Activated CD4-positive, alpha-beta T cell treated with anti-CD3 and anti-CD28 coated beads, Interleukin-10, Interleukin-2, amounts not matched to agents 100 ng/mL and 50 ng/mL, durations not matched to agents 16 hours and 8 hours (primary cell): ENCODE measurements at regions not wholly inside any gene's neighbourhood (a gene's known extent, or its start where the extent isn't known, plus 50 kb on each side); places are given as distances from the start of the nearest gene placed in this dataset.
"Not testable (repeated sequence)": the region's sequence is repeated elsewhere in the genome, so short reads cannot be mapped to it uniquely, and the experiment has no call there.

Experiments used
- DNase-seq: peaks from one replicate; pipeline ENCODE4 v3.0.0-alpha.2; 2020

DNA sequence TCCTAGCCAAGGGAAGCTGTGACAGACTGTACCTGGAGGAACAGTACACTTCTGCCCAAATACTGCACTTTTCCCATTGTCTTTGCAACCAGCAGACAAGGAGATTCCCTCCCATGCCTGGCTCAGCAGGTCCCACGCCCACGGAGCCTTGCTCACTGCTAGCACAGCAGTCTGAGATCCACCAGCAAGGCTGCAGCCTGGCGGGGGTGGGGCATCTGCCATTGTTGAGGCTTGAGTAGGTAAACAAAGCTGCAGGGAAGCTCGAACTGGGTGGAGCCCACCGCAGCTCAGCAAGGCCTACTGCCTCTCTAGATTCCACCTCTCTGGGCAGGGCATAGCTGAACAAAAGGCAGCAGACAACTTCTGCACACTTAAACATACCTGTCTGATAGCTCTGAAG is 268.9 kb downstream of the OSR1 start:
- not testable (repeated sequence) for DNase-seq

DNA sequence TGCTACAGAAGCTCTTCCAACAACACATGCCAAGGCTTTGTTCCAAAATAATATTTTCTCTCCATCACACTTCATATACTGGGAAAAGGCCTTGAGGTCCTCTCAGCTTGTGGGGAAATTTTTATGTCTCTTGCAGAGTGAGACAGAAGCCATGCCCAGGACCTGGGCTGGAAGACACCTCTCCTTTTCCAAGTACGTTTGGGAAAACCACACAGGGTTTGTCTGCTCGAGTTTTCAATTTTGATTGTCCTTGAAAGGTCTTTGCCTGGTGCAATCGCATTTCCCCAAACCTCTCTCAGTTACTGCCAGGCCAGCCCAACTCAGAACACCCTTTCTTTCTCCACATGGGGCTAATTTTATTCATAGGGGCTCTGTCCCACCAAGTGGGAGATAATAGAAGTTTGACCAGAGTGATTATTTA is 272.2 kb downstream of the OSR1 start:
- no peak for DNase-seq

DNA sequence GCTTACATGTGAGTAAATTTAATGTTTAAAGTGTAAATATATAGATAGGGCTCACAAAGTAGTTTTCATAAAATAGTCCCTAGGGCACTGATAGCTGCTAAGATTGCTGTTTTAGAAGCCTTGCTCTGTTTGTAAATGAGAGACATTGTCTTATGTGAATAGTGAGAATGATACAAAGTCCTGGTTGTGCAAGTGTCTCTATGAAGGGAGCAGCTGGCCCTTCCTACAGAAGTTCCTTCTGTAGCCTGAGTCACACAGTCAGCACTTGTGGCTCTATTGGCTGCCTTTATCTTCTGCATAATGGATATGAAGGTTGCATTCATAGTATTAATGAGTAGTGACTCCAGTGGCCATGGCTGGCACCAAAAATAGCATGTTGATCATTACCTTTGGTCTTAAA is 279.7 kb downstream of the OSR1 start:
- DNase-seq: no peak

DNA sequence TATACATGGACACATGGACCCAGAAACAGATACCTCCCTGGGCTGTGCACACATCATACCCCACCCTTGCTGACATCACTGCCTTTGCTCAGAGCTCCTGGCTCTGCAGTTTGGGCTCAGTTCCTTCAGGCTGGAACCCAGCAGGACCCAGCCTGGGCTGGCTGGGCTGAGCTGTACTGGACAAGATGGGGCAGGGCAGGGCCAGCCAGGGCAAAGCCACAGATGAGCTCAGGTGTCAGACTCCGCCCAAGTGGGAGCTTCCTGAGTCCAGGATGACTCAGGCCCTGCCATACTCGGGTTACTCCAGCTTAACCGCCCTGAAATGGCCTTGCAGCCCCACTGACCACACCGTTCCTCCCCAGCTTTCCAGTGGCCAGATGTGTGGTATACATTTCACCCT is 284.9 kb downstream of the OSR1 start:
- no peak for DNase-seq

DNA sequence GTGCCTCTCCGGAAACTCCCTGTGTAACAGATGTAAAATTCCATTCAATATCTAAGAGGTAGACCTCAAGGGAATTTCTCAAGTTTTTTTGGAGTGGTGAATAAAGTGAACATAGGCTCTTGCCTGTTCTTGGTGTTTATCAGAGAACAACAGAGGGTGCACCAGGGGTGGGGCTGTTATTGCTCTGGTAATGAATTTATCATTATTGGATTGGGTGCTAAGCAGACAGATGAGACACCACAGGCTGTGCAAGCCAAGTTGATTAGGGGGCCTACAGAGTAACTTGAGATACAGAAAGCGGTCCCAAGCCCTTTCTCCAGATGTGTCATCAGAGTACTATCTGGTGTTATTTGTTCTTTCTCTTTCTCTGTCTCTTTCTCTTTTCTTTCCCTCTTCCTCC is 286.3 kb downstream of the OSR1 start:
- no peak for DNase-seq

DNA sequence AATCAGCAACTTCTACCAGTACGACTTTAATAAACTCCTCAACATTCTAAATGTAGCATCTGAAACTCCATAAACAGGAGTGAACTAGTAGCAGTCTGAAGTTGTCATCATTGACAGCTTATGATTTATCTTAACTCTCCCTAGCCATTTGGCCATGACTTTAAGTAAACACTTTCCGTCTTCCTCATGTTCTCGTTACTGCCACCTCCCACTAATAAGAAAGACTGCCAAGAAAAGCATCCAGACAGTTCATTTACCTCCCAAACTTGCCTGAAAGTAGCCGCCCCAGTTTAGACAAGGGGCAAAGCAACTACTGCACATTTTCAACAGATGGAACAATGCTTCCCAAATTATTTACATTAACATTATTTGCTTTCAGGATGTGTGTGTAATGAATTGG is 287.5 kb downstream of the OSR1 start:
- DNase-seq: no peak

DNA sequence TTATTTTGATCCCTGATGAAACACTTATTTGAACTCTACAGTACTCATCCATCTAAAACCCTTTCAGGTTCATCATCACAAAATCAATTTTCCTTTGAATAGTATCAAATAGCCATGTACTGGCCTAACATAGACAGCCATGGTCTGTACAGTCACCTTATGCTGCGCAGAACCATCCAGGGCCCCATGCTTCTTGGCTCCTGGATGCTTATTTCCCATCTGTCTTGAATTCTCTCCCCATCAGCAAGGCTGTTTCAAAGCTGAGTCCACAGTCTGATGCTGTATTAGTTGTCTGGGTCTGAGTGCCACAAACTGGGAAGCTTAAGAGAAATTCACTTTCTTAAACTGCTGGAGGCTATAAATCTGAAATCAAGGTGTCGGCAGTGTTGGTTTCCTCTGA is 290.2 kb downstream of the OSR1 start:
- no peak for DNase-seq

DNA sequence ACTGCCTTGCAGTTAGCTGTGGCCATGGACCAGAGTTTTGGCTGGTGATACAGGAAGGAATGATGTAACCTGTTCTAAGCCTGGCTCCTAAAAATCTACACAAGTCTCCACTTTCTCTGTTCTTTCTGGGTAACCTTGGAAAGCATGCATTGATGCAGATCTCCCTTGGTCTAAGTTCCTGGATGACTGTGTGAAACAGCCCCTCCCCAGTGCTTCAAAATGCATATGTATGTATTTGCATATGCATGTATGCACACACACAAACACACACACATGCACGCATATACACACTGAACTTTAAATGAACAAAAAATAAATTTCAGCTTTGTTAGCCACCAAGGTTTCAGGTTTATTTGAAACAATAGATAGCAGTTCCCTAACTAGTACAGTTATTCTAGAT is 296.1 kb downstream of the OSR1 start:
- no peak for DNase-seq

DNA sequence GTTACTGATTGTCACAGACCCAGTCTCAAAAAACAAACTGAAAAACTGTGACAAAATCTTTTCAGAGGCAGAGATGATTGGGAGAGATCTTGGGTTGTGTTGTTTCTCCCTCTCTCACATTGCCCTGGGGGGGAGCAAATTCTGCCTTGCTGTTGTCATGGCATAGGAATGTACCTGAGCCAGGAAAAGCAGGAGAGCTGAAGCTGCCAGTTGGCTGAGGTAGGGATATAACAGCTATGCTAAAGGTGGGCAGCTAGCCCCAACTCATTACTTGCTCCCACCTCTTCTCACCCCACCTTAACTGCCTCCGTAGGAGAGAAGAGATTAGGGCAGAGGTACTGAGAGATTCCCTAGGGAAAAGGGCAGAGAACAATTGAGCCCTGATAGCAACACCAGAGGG is 299.3 kb downstream of the OSR1 start:
- no peak for DNase-seq

DNA sequence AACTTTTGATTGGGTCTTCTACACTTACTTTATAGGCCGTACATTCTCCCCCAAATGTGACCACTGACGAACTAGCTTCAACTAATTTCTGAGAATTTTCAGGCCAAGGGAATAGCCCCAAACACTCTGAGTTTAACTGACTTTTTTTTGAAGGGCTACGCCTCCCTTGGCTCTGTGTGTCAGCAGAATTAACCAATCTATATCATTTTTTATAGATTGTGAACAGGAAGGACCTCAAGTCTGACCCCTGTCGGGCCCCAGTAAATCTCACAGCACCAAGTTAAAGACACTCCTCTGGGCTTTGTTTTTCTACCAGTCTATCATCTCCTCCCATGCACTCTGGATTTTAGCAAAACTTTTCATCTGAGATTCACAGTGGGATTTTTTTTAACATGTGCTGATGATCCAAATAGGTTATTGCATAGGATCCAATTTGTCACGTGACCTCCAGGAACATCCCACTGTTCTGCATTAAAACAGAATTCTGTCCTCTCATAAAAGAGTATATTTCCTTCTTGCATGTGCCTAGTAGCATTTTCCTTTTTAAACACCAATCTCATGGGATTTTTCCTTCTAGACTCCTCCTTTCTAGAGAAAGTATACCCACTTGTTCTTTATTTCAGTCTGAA is 307.1 kb downstream of the OSR1 start:
- DNase-seq: no peak

DNA sequence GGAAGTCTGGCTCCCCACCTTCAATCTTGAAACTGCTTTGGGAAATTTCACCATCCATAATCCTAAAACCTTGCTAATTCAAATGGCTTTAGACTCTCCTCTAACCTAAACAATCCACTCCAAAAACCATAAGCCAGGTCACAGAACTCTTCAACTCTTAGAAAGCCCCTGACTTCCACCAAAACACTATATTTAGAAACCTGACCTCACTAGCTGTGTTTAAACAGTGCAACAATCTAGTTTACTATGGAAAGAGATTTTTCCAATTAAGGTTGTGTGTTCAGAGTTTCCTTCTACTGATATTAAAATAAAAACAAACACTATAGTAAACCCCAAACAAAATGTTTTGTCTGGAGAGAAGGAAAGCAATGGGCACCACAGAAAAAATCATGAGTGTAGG is 308.1 kb downstream of the OSR1 start:
- DNase-seq: no peak

DNA sequence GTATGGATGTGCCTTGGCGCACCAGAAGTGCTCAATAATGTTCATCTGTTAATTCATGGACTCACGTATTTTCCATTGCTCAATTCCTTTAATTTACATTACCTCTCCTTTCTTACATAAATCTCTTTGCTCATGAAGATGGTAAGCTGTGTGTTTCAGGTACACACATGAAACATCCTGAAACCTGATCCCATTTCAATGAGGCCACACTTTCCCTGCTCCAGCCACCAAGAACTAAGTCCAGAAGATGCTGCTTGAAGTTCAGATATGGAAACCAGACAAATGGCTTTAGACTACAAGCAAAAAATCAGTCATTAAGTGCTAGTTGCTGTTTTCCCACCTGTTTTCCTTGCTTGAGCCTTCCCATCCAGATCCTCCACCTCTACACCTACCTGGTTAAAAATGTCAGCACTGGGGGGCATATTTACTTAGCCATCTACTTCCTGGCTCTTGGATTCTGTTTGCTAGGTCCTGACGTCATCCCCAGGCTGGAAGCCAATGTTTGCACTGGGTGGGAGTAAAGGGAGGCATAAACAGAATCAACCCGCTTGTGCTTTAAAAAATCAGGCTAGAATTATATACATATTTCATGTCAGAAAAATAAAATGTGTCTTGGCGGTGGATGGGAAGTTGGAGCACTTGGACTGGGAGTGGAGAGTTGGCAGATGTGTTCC is 309.7 kb downstream of the OSR1 start:
- no peak for DNase-seq

DNA sequence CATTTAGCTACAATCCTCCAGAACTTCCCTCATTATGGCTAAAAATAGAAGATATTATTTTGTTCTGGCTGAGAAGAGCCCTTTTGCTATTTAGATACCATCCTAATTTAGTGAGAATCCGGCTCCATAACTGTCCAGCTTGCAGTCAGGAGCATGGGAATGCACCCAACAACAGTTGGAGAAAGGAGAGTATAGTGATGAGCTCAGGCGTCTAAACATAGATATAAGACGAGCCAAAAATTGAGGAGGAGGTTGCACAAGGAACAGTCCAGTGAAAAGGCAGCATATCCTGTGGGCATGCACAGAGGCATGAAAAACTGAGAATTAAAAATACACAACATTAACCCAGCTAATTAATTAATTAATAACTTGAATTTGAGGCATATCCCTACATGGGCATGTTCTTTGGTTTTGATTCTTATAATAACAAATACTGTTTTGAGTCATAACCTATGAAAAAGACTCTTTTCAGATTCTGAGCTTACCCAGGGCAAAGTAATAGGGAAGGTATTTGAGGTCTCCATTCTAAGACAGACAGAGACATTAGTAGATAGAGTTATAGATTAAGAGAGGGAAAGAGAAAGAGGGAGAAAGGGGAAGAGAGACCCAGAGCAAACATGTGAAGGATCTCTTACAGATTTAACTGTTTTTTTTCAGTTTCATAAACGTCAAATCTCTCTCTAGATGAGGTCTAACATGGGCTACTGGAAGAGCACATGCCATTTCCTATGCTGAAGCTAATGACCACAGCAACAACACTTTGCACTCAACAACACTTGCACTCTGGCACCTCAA is 311.2 kb downstream of the OSR1 start:
- DNase-seq: no peak

DNA sequence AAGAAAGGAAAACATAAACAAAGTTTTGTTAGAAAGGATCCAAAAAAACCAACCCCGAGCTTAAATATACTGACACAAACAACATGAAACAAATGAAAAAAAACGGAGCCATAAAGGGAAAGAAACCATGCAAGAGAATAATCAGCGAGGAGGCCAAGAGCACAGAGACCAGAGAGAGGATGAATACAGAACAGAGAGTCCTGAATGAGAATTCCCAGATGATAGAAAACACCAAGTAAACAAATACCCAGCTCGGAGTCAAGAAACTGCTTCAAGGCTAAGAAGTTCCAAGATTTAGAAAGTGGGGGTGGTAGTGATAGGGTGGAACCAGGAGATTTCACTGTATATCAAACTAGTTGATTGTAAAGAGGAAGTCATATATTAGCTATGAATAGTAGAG is 313.3 kb downstream of the OSR1 start:
- no peak for DNase-seq

DNA sequence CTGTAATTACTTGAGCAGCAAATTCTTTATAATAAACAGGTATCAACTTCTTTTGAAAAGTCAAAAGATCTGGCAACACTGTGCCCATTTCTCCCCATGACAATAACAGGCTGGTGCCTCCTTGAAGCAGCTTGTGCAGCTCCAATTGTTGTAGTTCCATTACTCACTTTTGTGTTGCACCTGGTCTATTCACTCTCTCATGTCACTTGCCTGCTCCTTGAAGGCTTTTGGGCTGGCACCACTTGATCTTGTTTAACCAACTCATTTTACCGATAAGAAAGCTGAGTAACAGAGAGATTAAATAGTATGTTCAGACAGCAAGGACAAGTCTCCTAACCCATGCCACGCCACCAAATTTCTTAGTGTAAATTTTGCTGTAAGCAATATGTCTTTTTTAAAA is 314.5 kb downstream of the OSR1 start:
- no peak for DNase-seq

DNA sequence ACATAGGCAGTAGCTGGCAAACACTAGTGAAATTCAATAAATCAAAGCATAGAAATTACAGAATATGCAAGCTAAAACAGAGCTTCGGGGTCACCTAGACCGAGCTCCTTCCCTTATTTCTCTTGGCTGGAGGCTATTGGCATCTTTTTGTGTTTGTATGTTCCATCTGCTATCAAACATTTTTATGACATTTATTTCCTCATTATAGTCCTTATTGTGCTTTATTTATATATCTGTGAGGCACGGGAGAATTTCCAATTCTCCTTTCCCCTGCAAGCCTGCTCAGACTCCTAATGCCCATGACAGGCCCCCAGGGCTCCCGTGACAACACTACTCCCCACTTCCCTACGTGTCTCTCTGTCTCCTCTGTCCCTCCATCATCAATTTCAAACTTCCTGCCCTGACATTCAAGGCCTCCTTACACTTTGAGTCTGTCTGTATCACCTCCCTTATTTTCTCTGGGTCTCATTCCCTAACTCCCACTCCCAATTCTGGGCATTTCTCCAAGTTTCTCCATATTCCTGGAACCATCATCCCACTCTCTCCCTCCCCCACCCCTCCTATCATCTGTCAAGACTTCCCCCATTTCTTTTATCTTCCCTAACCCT is 316.9 kb downstream of the OSR1 start:
- no peak for DNase-seq

DNA sequence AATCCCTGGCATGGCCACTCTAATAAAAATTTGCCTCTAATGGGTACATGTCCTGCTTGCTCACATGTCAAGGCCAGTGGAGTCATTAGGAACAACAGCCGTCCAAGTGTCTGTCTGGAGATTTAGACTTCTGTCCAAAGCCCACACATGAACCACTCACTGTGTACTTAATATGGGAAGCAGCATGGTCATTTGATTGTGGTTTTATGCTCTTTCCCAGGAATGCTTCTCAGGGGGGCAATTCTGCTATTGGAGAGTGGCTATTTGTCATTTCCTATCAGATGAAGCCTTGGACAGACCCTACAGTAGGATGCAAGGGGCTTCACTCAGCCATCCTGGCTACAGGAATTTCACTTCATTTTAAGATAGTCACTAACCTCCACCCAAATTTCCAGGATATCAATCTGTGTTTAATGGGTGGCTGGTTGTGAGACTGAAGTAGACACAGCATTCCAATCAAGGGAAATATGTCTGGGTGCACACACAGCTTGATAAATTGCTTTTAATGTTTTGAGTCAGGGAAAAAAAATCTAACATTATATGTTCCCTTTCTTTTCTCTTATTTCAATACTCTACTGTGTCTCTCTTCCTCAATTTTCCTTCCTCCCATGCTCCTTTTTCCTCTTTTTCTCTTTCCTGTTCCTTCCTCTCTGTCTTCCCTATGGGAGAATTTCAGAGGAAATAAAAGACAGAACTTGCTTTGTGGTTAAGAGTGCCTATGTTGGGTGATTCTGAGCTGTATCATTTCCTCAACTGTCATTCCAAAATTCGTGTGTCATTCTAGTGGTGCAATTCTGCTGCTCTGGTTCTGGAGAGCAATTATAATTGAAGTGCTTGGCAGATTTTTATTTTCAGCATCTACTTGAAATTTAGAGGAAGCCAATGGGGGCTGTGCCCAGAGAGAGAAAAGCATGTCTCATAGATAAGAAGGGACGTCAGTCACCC is 320.1 kb downstream of the OSR1 start:
- DNase-seq: no peak

DNA sequence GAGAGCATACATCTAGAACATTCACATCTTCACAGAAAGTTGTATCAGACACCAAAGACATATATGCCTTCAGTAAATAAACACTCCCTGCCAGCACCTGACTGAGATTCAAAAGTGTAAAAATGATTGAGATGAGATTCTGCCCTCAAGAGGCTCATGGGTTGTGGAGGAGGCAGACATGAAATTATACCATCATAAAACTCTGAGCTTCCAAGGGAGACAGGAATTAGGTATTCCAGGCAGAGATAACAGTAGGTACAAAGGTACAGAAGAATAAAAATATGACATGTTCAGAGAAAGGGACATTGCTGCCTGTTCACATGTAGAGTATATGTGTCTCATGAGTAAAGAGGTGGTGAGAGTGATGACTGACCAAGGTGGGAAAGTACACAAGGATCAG is 322.3 kb downstream of the OSR1 start:
- no peak for DNase-seq

DNA sequence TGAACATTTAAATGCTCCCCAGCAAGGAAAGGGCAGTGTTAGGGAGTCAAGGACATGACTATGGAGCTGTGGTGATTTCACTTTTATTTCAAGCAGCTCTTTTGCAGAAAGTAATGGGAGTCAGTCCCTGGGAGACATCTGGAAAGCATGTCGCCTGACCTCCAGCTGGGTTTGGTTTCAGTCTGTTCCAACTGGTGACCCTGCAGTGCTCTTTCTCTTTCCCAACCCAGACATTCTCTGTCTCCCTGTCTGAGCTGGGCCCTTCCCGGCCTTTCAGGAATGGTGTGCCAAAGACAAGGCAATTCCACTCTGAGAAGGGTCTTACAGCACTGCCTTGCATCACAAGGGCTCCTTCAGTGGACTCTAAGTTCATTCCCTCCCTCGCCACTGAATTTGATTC is 323.2 kb downstream of the OSR1 start:
- DNase-seq: no peak

DNA sequence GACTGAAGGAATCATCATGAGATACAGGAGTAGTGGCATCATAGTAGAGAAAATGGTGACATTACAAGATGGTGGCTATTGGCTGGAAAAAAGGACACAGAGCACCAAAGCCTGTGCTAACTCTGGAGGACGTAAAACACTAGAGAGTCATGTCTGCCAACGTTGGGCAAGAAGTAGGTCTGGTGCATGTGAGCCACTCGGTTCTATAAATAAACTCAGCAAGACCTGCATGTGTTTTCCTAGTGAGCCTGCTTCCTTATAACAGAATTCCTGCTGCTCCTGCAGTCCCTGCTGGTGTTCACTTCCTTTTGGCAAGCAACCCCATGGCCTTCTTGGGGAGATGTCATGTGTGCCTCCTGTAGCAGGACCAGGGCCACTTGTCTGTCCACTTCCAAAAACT is 325.2 kb downstream of the OSR1 start:
- no peak for DNase-seq

DNA sequence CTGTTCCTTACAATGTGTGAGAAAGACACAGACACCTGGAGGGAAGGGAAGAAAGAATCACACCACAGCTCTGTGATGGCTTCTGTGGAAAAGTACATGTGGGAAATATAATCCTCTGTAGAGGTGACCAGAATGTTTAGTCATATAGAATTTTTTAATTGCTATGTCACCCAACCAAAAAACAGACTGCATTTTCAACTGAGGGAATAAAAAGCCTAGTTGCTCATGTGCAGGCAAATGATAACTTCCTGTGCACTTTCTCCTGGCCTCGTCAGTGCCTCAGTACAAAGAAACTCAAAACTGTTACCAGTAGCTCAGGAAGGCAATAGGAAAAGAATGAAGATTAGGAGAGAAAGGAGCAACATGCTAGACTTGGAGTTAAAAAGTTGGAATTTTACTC is 326.8 kb downstream of the OSR1 start:
- DNase-seq: no peak

DNA sequence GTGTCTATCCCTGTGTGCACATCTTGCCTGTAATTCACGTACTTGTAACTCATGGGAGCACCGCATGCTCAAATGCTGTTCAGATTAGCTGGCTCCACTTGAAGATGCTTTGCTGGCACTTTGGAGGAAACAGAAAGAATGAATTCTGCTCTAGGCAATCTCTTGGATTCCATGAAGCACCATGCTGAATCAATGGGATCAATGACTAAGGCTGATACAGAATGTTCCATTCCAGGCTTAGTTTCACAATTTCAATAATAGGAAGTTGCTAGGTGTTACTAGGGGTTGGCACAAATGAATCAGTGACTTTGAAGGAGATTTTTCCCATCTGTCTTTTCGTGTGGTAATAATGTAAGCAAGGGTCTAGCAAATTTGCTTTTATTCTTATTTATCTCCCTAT is 328.8 kb downstream of the OSR1 start:
- no peak for DNase-seq
